Activated CD4-positive, alpha-beta memory T cell treated with anti-CD3 and anti-CD28 coated beads for 36 hours (primary cell): ENCODE measurements at regions not wholly inside any gene's neighbourhood (a gene's known extent, or its start where the extent isn't known, plus 50 kb on each side); places are given as distances from the start of the nearest gene placed in this dataset.

Source experiments
- CTCF ChIA-PET: fragments of 350-600 bp; sonication (Branson Sonifier 250); formaldehyde crosslinking; loops from one replicate; lab custom pipeline; 2021; ENCODE audit warnings: antibody characterized with exemption, inconsistent platforms; lab: Charles Lee
- POLR2A ChIA-PET: fragments of 350-600 bp; sonication (Branson Sonifier 250); formaldehyde crosslinking; loops from one replicate; lab custom pipeline; 2021; ENCODE audit warnings: antibody characterized with exemption; lab: Charles Lee
- DNase-seq: peaks from one replicate; pipeline ENCODE4 v3.0.0-alpha.2; 2020
- H3K27ac Mint-ChIP-seq: one replicate; pipeline ENCODE4 v1.8.0; 2021; ENCODE audit warnings: mixed read lengths
- H3K27me3 Mint-ChIP-seq: one replicate; pipeline ENCODE4 v1.8.0; 2021; ENCODE audit warnings: mixed read lengths
- H3K36me3 Mint-ChIP-seq: one replicate; pipeline ENCODE4 v1.8.0; 2021; ENCODE audit warnings: mixed read lengths
- H3K4me1 Mint-ChIP-seq: one replicate; pipeline ENCODE4 v1.8.0; 2021; ENCODE audit warnings: low read depth, mixed read lengths
- H3K4me3 Mint-ChIP-seq: one replicate; pipeline ENCODE4 v1.8.0; 2021; ENCODE audit warnings: mild to moderate bottlenecking, mixed read lengths
- H3K9me3 Mint-ChIP-seq: one replicate; pipeline ENCODE4 v1.8.0; 2021; ENCODE audit warnings: mixed read lengths
- intact Hi-C: fragments of 100-400 bp; cut with micrococcal nuclease; formaldehyde crosslinking; loops from one replicate; pipeline ENCODE4 v1.15.1; 2023

GRCh38 chr3:153087595-153088566 lies 74.1 kb upstream of the RAP2B start:
- Mint-ChIP-seq H3K36me3 (no peaks in the 10 kb centered on the region), H3K9me3 (no peaks in the 10 kb centered on the region), H3K4me3 (no peak overlapping the region), H3K27me3 (no peaks in the 10 kb centered on the region), H3K27ac (no peak overlapping the region), H3K4me1 (peaks cover 16% of the 10 kb centered on the region)
- intact Hi-C loops: no loop called here
- ChIA-PET CTCF (no interaction called here), POLR2A (no interaction called here)
- DNase-seq: no peak

GRCh38 chr3:153089620-153090019 lies 72.4 kb upstream of the RAP2B start:
- H3K27ac Mint-ChIP-seq: no peak overlapping the region
- intact Hi-C loops: no loop called here
- DNase-seq: no peak
- ChIA-PET CTCF (interaction anchor here (1.0 kb wide), 1 partner anchor 10 kb away, joined by 3 read pairs; no protein-coding TSS in a partner anchor), POLR2A (no interaction called here)
- H3K9me3 Mint-ChIP-seq: no peaks in the 10 kb centered on the region
- no peaks in the 10 kb centered on the region for H3K27me3 Mint-ChIP-seq
- peaks cover 18% of the 10 kb centered on the region for H3K4me1 Mint-ChIP-seq
- no peak overlapping the region for H3K4me3 Mint-ChIP-seq
- H3K36me3 Mint-ChIP-seq: no peaks in the 10 kb centered on the region

- H3K27me3 Mint-ChIP-seq: no peaks in the 10 kb centered on the region
- H3K27ac Mint-ChIP-seq: no peak overlapping the region
- ChIA-PET POLR2A (no interaction called here), CTCF (interaction anchor here (0.8 kb wide), 1 partner anchor 48 kb away, joined by 3 read pairs; no protein-coding TSS in a partner anchor)
- H3K4me3 Mint-ChIP-seq: no peak overlapping the region
- intact Hi-C loops: loop anchor here (1.0 kb wide), 1 partner anchor 70 kb away; no protein-coding TSS in a partner anchor
- peaks cover 18% of the 10 kb centered on the region for H3K4me1 Mint-ChIP-seq
- H3K36me3 Mint-ChIP-seq: no peaks in the 10 kb centered on the region
- no peak for DNase-seq
- no peaks in the 10 kb centered on the region for H3K9me3 Mint-ChIP-seq
Observed at GRCh38 chr3:153090973-153091372, 71.1 kb upstream of the RAP2B start.

GRCh38 chr3:153093629-153094028 lies 68.4 kb upstream of the RAP2B start:
- no peak overlapping the region for H3K4me3 Mint-ChIP-seq

GRCh38 chr3:153094386-153094785 lies 67.6 kb upstream of the RAP2B start:
- H3K36me3 Mint-ChIP-seq: no peaks in the 10 kb centered on the region
- POLR2A ChIA-PET: no interaction called here
- intact Hi-C loops: no loop called here

More at GRCh38 chr3:153093629-153094028, 68.4 kb upstream of the RAP2B start:
- intact Hi-C loops: no loop called here
- no peak for DNase-seq
- H3K4me1 Mint-ChIP-seq: peaks cover 18% of the 10 kb centered on the region
- no peaks in the 10 kb centered on the region for H3K36me3 Mint-ChIP-seq
- H3K27ac Mint-ChIP-seq: no peak overlapping the region
- POLR2A ChIA-PET: no interaction called here
- H3K9me3 Mint-ChIP-seq: no peaks in the 10 kb centered on the region
- CTCF ChIA-PET: no interaction called here
- no peaks in the 10 kb centered on the region for H3K27me3 Mint-ChIP-seq

GRCh38 chr3:153095441-153095840 lies 66.6 kb upstream of the RAP2B start:
- POLR2A ChIA-PET: no interaction called here
- peaks cover 18% of the 10 kb centered on the region for H3K4me1 Mint-ChIP-seq

More at GRCh38 chr3:153094386-153094785, 67.6 kb upstream of the RAP2B start:
- CTCF ChIA-PET: no interaction called here
- H3K4me1 Mint-ChIP-seq: peaks cover 18% of the 10 kb centered on the region
- DNase-seq: no peak
- no peak overlapping the region for H3K4me3 Mint-ChIP-seq
- no peaks in the 10 kb centered on the region for H3K9me3 Mint-ChIP-seq
- H3K27ac Mint-ChIP-seq: no peak overlapping the region
- H3K27me3 Mint-ChIP-seq: no peaks in the 10 kb centered on the region

GRCh38 chr3:153096731-153097131 lies 65.3 kb upstream of the RAP2B start:
- intact Hi-C loops: no loop called here

More at GRCh38 chr3:153095441-153095840, 66.6 kb upstream of the RAP2B start:
- no peak for DNase-seq
- Mint-ChIP-seq H3K27ac (no peak overlapping the region), H3K36me3 (no peaks in the 10 kb centered on the region), H3K9me3 (no peaks in the 10 kb centered on the region), H3K27me3 (no peaks in the 10 kb centered on the region), H3K4me3 (no peak overlapping the region)
- CTCF ChIA-PET: no interaction called here
- intact Hi-C loops: no loop called here

GRCh38 chr3:153097213-153097612 lies 64.8 kb upstream of the RAP2B start:
- no peak overlapping the region for H3K4me3 Mint-ChIP-seq
- H3K27me3 Mint-ChIP-seq: no peaks in the 10 kb centered on the region
- CTCF ChIA-PET: no interaction called here
- no peaks in the 10 kb centered on the region for H3K9me3 Mint-ChIP-seq
- no peak overlapping the region for H3K27ac Mint-ChIP-seq
- POLR2A ChIA-PET: no interaction called here
- H3K36me3 Mint-ChIP-seq: no peaks in the 10 kb centered on the region
- no peak for DNase-seq
- intact Hi-C loops: no loop called here
- H3K4me1 Mint-ChIP-seq: peaks cover 2% of the 10 kb centered on the region

More at GRCh38 chr3:153096731-153097131, 65.3 kb upstream of the RAP2B start:
- no peaks in the 10 kb centered on the region for H3K36me3 Mint-ChIP-seq
- H3K27me3 Mint-ChIP-seq: no peaks in the 10 kb centered on the region
- ChIA-PET POLR2A (interaction anchor here (0.6 kb wide), 1 partner anchor 350 kb away, joined by 3 read pairs; no protein-coding TSS in a partner anchor), CTCF (no interaction called here)
- no peak overlapping the region for H3K27ac Mint-ChIP-seq
- H3K4me1 Mint-ChIP-seq: peaks cover 7% of the 10 kb centered on the region
- no peak for DNase-seq
- no peak overlapping the region for H3K4me3 Mint-ChIP-seq
- H3K9me3 Mint-ChIP-seq: no peaks in the 10 kb centered on the region

GRCh38 chr3:153099131-153099530 lies 62.9 kb upstream of the RAP2B start:
- H3K27ac Mint-ChIP-seq: no peak overlapping the region
- DNase-seq: no peak
- POLR2A ChIA-PET: no interaction called here
- no peak overlapping the region for H3K4me3 Mint-ChIP-seq
- no peaks in the 10 kb centered on the region for H3K36me3 Mint-ChIP-seq
- intact Hi-C loops: no loop called here
- no peaks in the 10 kb centered on the region for H3K27me3 Mint-ChIP-seq
- no peaks in the 10 kb centered on the region for H3K9me3 Mint-ChIP-seq
- no peaks in the 10 kb centered on the region for H3K4me1 Mint-ChIP-seq
- CTCF ChIA-PET: no interaction called here

GRCh38 chr3:153103406-153103945 lies 58.5 kb upstream of the RAP2B start:
- intact Hi-C loops: no loop called here
- no peak overlapping the region for H3K4me3 Mint-ChIP-seq
- no peaks in the 10 kb centered on the region for H3K27me3 Mint-ChIP-seq
- no peak for DNase-seq
- H3K9me3 Mint-ChIP-seq: no peaks in the 10 kb centered on the region
- H3K36me3 Mint-ChIP-seq: no peaks in the 10 kb centered on the region
- ChIA-PET POLR2A (no interaction called here), CTCF (no interaction called here)
- no peaks in the 10 kb centered on the region for H3K4me1 Mint-ChIP-seq
- no peak overlapping the region for H3K27ac Mint-ChIP-seq

- H3K27ac Mint-ChIP-seq: no peak overlapping the region
- CTCF ChIA-PET: no interaction called here
- no peaks in the 10 kb centered on the region for H3K9me3 Mint-ChIP-seq
- no peaks in the 10 kb centered on the region for H3K36me3 Mint-ChIP-seq
- intact Hi-C loops: no loop called here
- no peak overlapping the region for H3K4me3 Mint-ChIP-seq
- POLR2A ChIA-PET: no interaction called here
- DNase-seq: no peak
- H3K4me1 Mint-ChIP-seq: no peaks in the 10 kb centered on the region
- no peaks in the 10 kb centered on the region for H3K27me3 Mint-ChIP-seq
Observed at GRCh38 chr3:153110041-153110440, 52.0 kb upstream of the RAP2B start.

- no peak for DNase-seq
- no peaks in the 10 kb centered on the region for H3K27me3 Mint-ChIP-seq
- no peak overlapping the region for H3K4me3 Mint-ChIP-seq
- no peaks in the 10 kb centered on the region for H3K9me3 Mint-ChIP-seq
- ChIA-PET CTCF (interaction anchor here (0.6 kb wide), 1 partner anchor 59 kb away, joined by 3 read pairs; no protein-coding TSS in a partner anchor), POLR2A (interaction anchor here (0.6 kb wide), 1 partner anchor 26 kb away, joined by 4 read pairs; no protein-coding TSS in a partner anchor)
- no peak overlapping the region for H3K27ac Mint-ChIP-seq
- no peaks in the 10 kb centered on the region for H3K36me3 Mint-ChIP-seq
- intact Hi-C loops: no loop called here
- no peaks in the 10 kb centered on the region for H3K4me1 Mint-ChIP-seq
Observed at GRCh38 chr3:153111016-153111415, 51.0 kb upstream of the RAP2B start.
